ENCODE measurements at regions not wholly inside any gene's neighbourhood (a gene's known extent, or its start where the extent isn't known, plus 50 kb on each side); places are given as distances from the start of the nearest gene placed in this dataset.

GRCh38 chr12:24530689-24531088 lies 418.2 kb downstream of the BCAT1 start:
- TF ChIP-seq POLR2AphosphoS5 (IDR thresholded peaks at IDR 0.05): no peak
- TF ChIP-seq, protein P1, sequence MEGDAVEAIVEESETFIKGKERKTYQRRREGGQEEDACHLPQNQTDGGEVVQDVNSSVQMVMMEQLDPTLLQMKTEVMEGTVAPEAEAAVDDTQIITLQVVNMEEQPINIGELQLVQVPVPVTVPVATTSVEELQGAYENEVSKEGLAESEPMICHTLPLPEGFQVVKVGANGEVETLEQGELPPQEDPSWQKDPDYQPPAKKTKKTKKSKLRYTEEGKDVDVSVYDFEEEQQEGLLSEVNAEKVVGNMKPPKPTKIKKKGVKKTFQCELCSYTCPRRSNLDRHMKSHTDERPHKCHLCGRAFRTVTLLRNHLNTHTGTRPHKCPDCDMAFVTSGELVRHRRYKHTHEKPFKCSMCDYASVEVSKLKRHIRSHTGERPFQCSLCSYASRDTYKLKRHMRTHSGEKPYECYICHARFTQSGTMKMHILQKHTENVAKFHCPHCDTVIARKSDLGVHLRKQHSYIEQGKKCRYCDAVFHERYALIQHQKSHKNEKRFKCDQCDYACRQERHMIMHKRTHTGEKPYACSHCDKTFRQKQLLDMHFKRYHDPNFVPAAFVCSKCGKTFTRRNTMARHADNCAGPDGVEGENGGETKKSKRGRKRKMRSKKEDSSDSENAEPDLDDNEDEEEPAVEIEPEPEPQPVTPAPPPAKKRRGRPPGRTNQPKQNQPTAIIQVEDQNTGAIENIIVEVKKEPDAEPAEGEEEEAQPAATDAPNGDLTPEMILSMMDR (IDR thresholded peaks at IDR 0.05): no peak
- no peak for TF ChIP-seq EP300 (IDR thresholded peaks at IDR 0.05)

Measured in stomach (tissue), 4 donors.